ENCODE measurements at regions not wholly inside any gene's neighbourhood (a gene's known extent, or its start where the extent isn't known, plus 50 kb on each side); places are given as distances from the start of the nearest gene placed in this dataset.

- no peak for TF ChIP-seq CTCF (IDR thresholded peaks at IDR 0.05; ENCODE audit: poor library complexity)
- no peak for TF ChIP-seq EZH2phosphoT487 (IDR thresholded peaks at IDR 0.05; ENCODE audit: low read depth, severe bottlenecking, unreplicated experiment)
Measured at GRCh38 chr1:191427593-191427992, 730.7 kb upstream of the RGS18 start.
